C1 segment of cervical spinal cord (tissue), 14 donors: ENCODE measurements at regions not wholly inside any gene's neighbourhood (a gene's known extent, or its start where the extent isn't known, plus 50 kb on each side); places are given as distances from the start of the nearest gene placed in this dataset.

Experiments
- DNase-seq, 14 donors: peaks; one replicate each; lab custom pipeline; 2025; lab: John Stamatoyannopoulos, UW

GRCh38 chr9:14031810-14032209, 282.1 kb downstream of the NFIB start:
- no peak for DNase-seq

GRCh38 chr9:14031060-14031414, 282.9 kb downstream of the NFIB start:
- no peak for DNase-seq

GRCh38 chr9:14030375-14031059, 283.4 kb downstream of the NFIB start:
- DNase-seq, result no peak

GRCh38 chr9:14029806-14030374, 284.1 kb downstream of the NFIB start:
- DNase-seq, result no peak

- no peak for DNase-seq
Measured at GRCh38 chr9:14027116-14027800, 286.7 kb downstream of the NFIB start.

- no peak for DNase-seq
Measured at GRCh38 chr9:14025741-14026140, 288.2 kb downstream of the NFIB start.

GRCh38 chr9:14023285-14023684, 290.7 kb downstream of the NFIB start:
- no peak for DNase-seq

GRCh38 chr9:14021871-14022525, 291.9 kb downstream of the NFIB start:
- DNase-seq, result no peak

GRCh38 chr9:14018081-14018480, 295.9 kb downstream of the NFIB start:
- DNase-seq, result no peak

- DNase-seq, result no peak
Measured at GRCh38 chr9:14014744-14015143, 299.2 kb downstream of the NFIB start.

- no peak for DNase-seq
Measured at GRCh38 chr9:14014218-14014617, 299.7 kb downstream of the NFIB start.

- DNase-seq, result no peak
Measured at GRCh38 chr9:14011799-14012560, 302.0 kb downstream of the NFIB start.

- DNase-seq, result no peak
Measured at GRCh38 chr9:14007190-14007769, 306.7 kb downstream of the NFIB start.

- DNase-seq, result no peak
Measured at GRCh38 chr9:14006386-14007187, 307.4 kb downstream of the NFIB start.

- DNase-seq, result no peak
Measured at GRCh38 chr9:14004110-14004509, 309.8 kb downstream of the NFIB start.

- DNase-seq, result no peak
Measured at GRCh38 chr9:13994240-13994639, 319.7 kb downstream of the NFIB start.

- no peak for DNase-seq
Measured at GRCh38 chr9:13993632-13994185, 320.2 kb downstream of the NFIB start.

- DNase-seq, result no peak
Measured at GRCh38 chr9:13992138-13993088, 321.5 kb downstream of the NFIB start.

GRCh38 chr9:13991395-13991794, 322.5 kb downstream of the NFIB start:
- DNase-seq, result no peak
